ENCODE measurements at regions not wholly inside any gene's neighbourhood (a gene's known extent, or its start where the extent isn't known, plus 50 kb on each side); places are given as distances from the start of the nearest gene placed in this dataset.

GRCh38 chr12:33825986-33826602 is 196.2 kb upstream of the ALG10 start:
- no peak overlapping the region for H3K27ac ChIP-seq (ENCODE audit: low read depth, low read length, poor library complexity, severe bottlenecking)
- no peak overlapping the region for H3K9ac ChIP-seq (ENCODE audit: low read length)
- no peaks in the 10 kb centered on the region for H3K79me2 ChIP-seq (ENCODE audit: insufficient read depth, low read length)
- H3K4me3 ChIP-seq (ENCODE audit: low read depth, low read length, poor library complexity, severe bottlenecking), result no peak overlapping the region
- no peaks in the 10 kb centered on the region for H3K4me1 ChIP-seq (ENCODE audit: insufficient read depth, low read length, severe bottlenecking)
- TF ChIP-seq CTCF (IDR thresholded peaks at IDR 0.05; ENCODE audit: low read length) (no peak), EZH2 (IDR thresholded peaks at IDR 0.05; ENCODE audit: borderline replicate concordance, low read length) (no peak)
- H3K27me3 ChIP-seq (ENCODE audit: insufficient read depth, low read length), result no peaks in the 10 kb centered on the region
- H3K4me2 ChIP-seq (ENCODE audit: low read length), result no peak overlapping the region
- no peaks in the 10 kb centered on the region for H4K20me1 ChIP-seq (ENCODE audit: insufficient read depth, low read length)
- H2AFZ ChIP-seq (ENCODE audit: low read length), result no peak overlapping the region
- no peaks in the 10 kb centered on the region for H3K9me2 ChIP-seq (ENCODE audit: low read depth, low read length)
- H3F3A ChIP-seq (ENCODE audit: insufficient read depth, low read length), result no peaks in the 10 kb centered on the region
- no peaks in the 10 kb centered on the region for H3K9me3 ChIP-seq (ENCODE audit: low read length)
- H3K36me3 ChIP-seq (ENCODE audit: insufficient read depth, low read length), result no peaks in the 10 kb centered on the region

GRCh38 chr12:33828326-33828725 is 194.0 kb upstream of the ALG10 start:
- no peaks in the 10 kb centered on the region for H3K27me3 ChIP-seq (ENCODE audit: insufficient read depth, low read length)
- no peaks in the 10 kb centered on the region for H3K9me2 ChIP-seq (ENCODE audit: low read depth, low read length)
- no peak overlapping the region for H2AFZ ChIP-seq (ENCODE audit: low read length)
- H3K4me2 ChIP-seq (ENCODE audit: low read length), result no peak overlapping the region
- TF ChIP-seq CTCF (IDR thresholded peaks at IDR 0.05; ENCODE audit: low read length) (no peak), EZH2 (IDR thresholded peaks at IDR 0.05; ENCODE audit: borderline replicate concordance, low read length) (no peak)
- H3K27ac ChIP-seq (ENCODE audit: low read depth, low read length, poor library complexity, severe bottlenecking), result no peak overlapping the region
- H3F3A ChIP-seq (ENCODE audit: insufficient read depth, low read length), result no peaks in the 10 kb centered on the region
- no peak overlapping the region for H3K4me3 ChIP-seq (ENCODE audit: low read depth, low read length, poor library complexity, severe bottlenecking)
- H3K4me1 ChIP-seq (ENCODE audit: insufficient read depth, low read length, severe bottlenecking), result no peaks in the 10 kb centered on the region
- H3K9me3 ChIP-seq (ENCODE audit: low read length), result no peaks in the 10 kb centered on the region
- no peak overlapping the region for H3K9ac ChIP-seq (ENCODE audit: low read length)
- no peaks in the 10 kb centered on the region for H4K20me1 ChIP-seq (ENCODE audit: insufficient read depth, low read length)
- no peaks in the 10 kb centered on the region for H3K79me2 ChIP-seq (ENCODE audit: insufficient read depth, low read length)
- H3K36me3 ChIP-seq (ENCODE audit: insufficient read depth, low read length), result no peaks in the 10 kb centered on the region

- H3K9me3 ChIP-seq (ENCODE audit: low read length), result no peaks in the 10 kb centered on the region
- no peaks in the 10 kb centered on the region for H3K9me2 ChIP-seq (ENCODE audit: low read depth, low read length)
- H3K27ac ChIP-seq (ENCODE audit: low read depth, low read length, poor library complexity, severe bottlenecking), result no peak overlapping the region
- H3K79me2 ChIP-seq (ENCODE audit: insufficient read depth, low read length), result no peaks in the 10 kb centered on the region
- no peaks in the 10 kb centered on the region for H3K27me3 ChIP-seq (ENCODE audit: insufficient read depth, low read length)
- no peaks in the 10 kb centered on the region for H3K36me3 ChIP-seq (ENCODE audit: insufficient read depth, low read length)
- no peaks in the 10 kb centered on the region for H3K4me1 ChIP-seq (ENCODE audit: insufficient read depth, low read length, severe bottlenecking)
- H3F3A ChIP-seq (ENCODE audit: insufficient read depth, low read length), result no peaks in the 10 kb centered on the region
- no peak for TF ChIP-seq EZH2 (IDR thresholded peaks at IDR 0.05; ENCODE audit: borderline replicate concordance, low read length)
- TF ChIP-seq CTCF (IDR thresholded peaks at IDR 0.05; ENCODE audit: low read length), result no peak
- H2AFZ ChIP-seq (ENCODE audit: low read length), result no peak overlapping the region
- H3K9ac ChIP-seq (ENCODE audit: low read length), result no peak overlapping the region
- H3K4me2 ChIP-seq (ENCODE audit: low read length), result no peak overlapping the region
- H3K4me3 ChIP-seq (ENCODE audit: low read depth, low read length, poor library complexity, severe bottlenecking), result no peak overlapping the region
- H4K20me1 ChIP-seq (ENCODE audit: insufficient read depth, low read length), result no peaks in the 10 kb centered on the region
Measured at GRCh38 chr12:33830070-33830469, 192.2 kb upstream of the ALG10 start.

Data from OCI-LY1 (cell line).